HEK293T (cell line): ENCODE measurements at regions not wholly inside any gene's neighbourhood (a gene's known extent, or its start where the extent isn't known, plus 50 kb on each side); places are given as distances from the start of the nearest gene placed in this dataset.

ENCODE experiments used
- CTCF ChIA-PET: fragments of 350-600 bp; formaldehyde crosslinking; extraction: SDS; loops from one replicate; lab custom pipeline; 2021; ENCODE audit warnings: antibody characterized with exemption, inconsistent platforms; lab: Yijun Ruan, JAX
- POLR2A ChIA-PET: fragments of 350-600 bp; formaldehyde crosslinking; extraction: SDS; loops from one replicate; lab custom pipeline; 2020; ENCODE audit warnings: antibody characterized with exemption, inconsistent platforms; lab: Yijun Ruan, JAX
- DNase-seq: peaks from one replicate; pipeline ENCODE4 v3.0.0; 2012; ENCODE audit warnings: mixed read lengths; ENCODE audit errors: extremely low spot score
- ARNT ChIP-seq: fragments of 450-650 bp; IDR thresholded peaks from 2 replicates; pipeline ENCODE4 v1.6.1; 2017; ENCODE audit warnings: mild to moderate bottlenecking
- BHLHE40 ChIP-seq: fragments of 450-650 bp; IDR thresholded peaks from 2 replicates; pipeline ENCODE4 v1.6.1; 2016; ENCODE audit warnings: mild to moderate bottlenecking, moderate library complexity, borderline replicate concordance
- CTBP1 ChIP-seq: fragments of 450-650 bp; IDR thresholded peaks from 2 replicates; pipeline ENCODE4 v1.6.1; 2016; ENCODE audit warnings: borderline replicate concordance
- ELF4 ChIP-seq: fragments of 450-650 bp; IDR thresholded peaks from 2 replicates; pipeline ENCODE4 v1.6.1; 2017; ENCODE audit warnings: antibody characterized with exemption
- FOXA1 ChIP-seq: fragments of 450-650 bp; IDR thresholded peaks from 2 replicates; pipeline ENCODE4 v1.6.1; 2016; ENCODE audit warnings: mild to moderate bottlenecking
- FOXK2 ChIP-seq: fragments of 450-650 bp; IDR thresholded peaks from 2 replicates; pipeline ENCODE4 v1.6.1; 2016; ENCODE audit warnings: mild to moderate bottlenecking
- FOXM1 ChIP-seq: fragments of 450-650 bp; IDR thresholded peaks from 2 replicates; pipeline ENCODE4 v1.6.1; 2017; ENCODE audit warnings: mild to moderate bottlenecking, borderline replicate concordance
- HDGF ChIP-seq: fragments of 450-650 bp; IDR thresholded peaks from 2 replicates; pipeline ENCODE4 v1.6.1; 2017; ENCODE audit warnings: antibody characterized with exemption, borderline replicate concordance
- L3MBTL2 ChIP-seq: fragments of 450-650 bp; conservative IDR thresholded peaks from 2 replicates; pipeline ENCODE4 v1.6.1; 2016; ENCODE audit warnings: mild to moderate bottlenecking
- LEF1 ChIP-seq: fragments of 450-650 bp; IDR thresholded peaks from 2 replicates; pipeline ENCODE4 v1.6.1; 2017; ENCODE audit warnings: mild to moderate bottlenecking, borderline replicate concordance
- NFRKB ChIP-seq: fragments of 450-650 bp; IDR thresholded peaks from 2 replicates; pipeline ENCODE4 v1.6.1; 2016; ENCODE audit warnings: mild to moderate bottlenecking, moderate library complexity
- SP1 ChIP-seq: fragments of 450-650 bp; IDR thresholded peaks from 2 replicates; pipeline ENCODE4 v1.6.1; 2017
- SUZ12 ChIP-seq: fragments of 450-650 bp; IDR thresholded peaks from 2 replicates; pipeline ENCODE4 v1.6.1; 2016; ENCODE audit warnings: mild to moderate bottlenecking
- TARDBP ChIP-seq: fragments of 450-650 bp; IDR thresholded peaks from 2 replicates; pipeline ENCODE4 v1.6.1; 2016
- ZNF384 ChIP-seq: fragments of 450-650 bp; IDR thresholded peaks from 2 replicates; pipeline ENCODE4 v1.6.1; 2016
- TF ChIP-seq, protein P1 (sequence below): fragments of 450-650 bp; IDR thresholded peaks from 2 replicates; pipeline ENCODE4 v1.6.1; 2016

DNA sequence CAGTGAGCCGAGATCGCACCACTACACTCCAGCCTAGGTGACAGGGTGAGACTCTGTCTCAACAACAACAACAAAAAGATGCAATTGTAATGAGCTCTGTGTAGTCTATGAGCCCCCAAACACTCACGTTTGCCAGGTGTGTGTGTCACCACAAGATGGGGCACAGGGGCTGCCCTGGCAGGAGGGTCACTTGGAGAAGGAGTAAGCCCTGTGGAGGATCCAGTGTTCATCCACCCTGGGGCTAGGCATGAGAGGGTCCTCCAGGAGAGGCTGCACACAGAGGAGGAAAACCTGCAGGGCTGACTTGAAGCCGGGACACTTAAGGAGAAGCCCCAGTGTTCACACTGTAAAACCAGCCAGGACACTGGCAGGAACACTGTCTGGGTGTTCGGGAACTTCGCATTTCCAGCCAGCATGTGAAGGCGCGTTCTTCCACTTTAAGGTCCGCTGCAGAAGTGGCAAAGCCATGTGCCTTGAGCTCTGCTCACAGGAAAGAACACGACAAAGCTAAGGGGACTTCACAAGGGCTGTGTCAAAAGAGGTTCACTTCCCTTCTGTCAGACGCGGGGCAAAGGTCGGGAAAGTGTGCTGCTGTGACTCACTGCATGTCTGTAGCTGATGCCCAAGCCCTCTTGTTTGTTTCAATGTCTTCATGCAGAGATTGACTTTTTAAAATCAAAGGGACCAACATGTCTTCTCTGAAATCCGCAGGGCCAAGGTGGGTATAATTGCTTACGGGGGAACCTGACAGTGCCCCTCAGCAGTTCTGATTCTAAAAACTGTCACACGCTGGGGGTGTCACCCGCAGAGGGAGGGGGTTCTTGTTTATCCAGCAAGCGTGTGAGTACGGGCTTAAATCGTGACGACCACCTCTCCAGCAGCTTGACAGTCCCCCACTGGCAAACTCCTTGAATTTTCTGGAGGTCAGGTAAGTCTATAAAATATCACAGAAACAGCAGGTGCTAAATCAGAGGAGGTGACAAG lies 102.8 kb downstream of the RIPK4 start:
- DNase-seq: no peak
- ChIA-PET POLR2A (no interaction called here), CTCF (no interaction called here)
- TF ChIP-seq SUZ12: no peak
- no peak for TF ChIP-seq LEF1
- TF ChIP-seq HDGF: no peak
- no peak for TF ChIP-seq FOXM1
- TF ChIP-seq, protein P1, sequence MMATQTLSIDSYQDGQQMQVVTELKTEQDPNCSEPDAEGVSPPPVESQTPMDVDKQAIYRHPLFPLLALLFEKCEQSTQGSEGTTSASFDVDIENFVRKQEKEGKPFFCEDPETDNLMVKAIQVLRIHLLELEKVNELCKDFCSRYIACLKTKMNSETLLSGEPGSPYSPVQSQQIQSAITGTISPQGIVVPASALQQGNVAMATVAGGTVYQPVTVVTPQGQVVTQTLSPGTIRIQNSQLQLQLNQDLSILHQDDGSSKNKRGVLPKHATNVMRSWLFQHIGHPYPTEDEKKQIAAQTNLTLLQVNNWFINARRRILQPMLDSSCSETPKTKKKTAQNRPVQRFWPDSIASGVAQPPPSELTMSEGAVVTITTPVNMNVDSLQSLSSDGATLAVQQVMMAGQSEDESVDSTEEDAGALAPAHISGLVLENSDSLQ: no peak
- TF ChIP-seq FOXK2: no peak

DNA sequence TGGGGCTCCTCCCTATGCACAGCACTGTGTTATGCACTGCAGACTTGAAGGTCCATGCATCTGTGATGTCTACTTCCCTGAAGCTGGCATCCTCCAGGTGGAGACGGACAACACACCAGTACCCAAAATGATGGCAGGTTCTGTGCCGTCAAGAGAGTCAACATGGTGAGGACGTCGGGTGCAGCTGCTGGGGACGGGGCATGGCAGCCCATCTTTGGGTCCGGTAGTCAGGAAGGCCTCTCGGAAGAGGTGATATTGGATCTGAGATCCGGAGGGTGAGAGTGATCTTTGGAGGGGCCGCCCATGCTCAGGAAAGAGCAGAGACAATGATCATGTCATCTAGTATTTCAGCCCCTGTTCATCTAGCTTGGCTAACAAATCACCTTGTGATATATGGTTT lies 104.1 kb downstream of the RIPK4 start:
- no peak for DNase-seq
- POLR2A ChIA-PET: no interaction called here
- CTCF ChIA-PET: no interaction called here
- TF ChIP-seq HDGF (no peak), ZNF384 (no peak), L3MBTL2 (no peak), BHLHE40 (no peak), SUZ12 (no peak), FOXM1 (no peak), SP1 (no peak), LEF1 (no peak), NFRKB (no peak)

DNA sequence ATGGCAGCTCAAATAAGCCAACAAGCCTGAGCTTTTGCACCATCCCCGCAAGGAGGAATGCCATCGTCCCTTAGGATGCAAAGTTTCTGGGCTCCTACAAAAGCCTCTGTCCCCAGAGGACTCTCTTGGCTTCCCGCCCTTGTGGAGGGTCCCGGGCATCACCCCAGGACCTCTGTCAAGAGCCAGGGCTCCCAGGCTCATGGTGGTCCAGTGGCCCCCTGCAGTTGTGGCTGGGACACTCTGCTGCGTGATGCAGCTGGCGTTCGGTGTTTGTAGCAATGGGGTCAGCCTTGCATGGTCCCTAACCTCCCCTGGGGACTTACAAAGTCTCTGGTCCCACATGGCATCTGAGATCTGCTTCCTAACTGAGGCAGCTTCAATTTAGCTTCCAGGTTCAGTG lies 104.7 kb downstream of the RIPK4 start:
- ChIA-PET CTCF (no interaction called here), POLR2A (no interaction called here)
- no peak for DNase-seq
- TF ChIP-seq ELF4: no peak
- no peak for TF ChIP-seq ZNF384
- TF ChIP-seq FOXA1: no peak
- TF ChIP-seq CTBP1: no peak
- no peak for TF ChIP-seq BHLHE40
- no peak for TF ChIP-seq TARDBP
- TF ChIP-seq, protein P1: no peak
- TF ChIP-seq FOXM1: no peak
- TF ChIP-seq FOXK2: no peak
- no peak for TF ChIP-seq LEF1
- TF ChIP-seq ARNT: no peak
- no peak for TF ChIP-seq SUZ12
- no peak for TF ChIP-seq L3MBTL2
- TF ChIP-seq HDGF: no peak
- TF ChIP-seq SP1: no peak
- no peak for TF ChIP-seq NFRKB

DNA sequence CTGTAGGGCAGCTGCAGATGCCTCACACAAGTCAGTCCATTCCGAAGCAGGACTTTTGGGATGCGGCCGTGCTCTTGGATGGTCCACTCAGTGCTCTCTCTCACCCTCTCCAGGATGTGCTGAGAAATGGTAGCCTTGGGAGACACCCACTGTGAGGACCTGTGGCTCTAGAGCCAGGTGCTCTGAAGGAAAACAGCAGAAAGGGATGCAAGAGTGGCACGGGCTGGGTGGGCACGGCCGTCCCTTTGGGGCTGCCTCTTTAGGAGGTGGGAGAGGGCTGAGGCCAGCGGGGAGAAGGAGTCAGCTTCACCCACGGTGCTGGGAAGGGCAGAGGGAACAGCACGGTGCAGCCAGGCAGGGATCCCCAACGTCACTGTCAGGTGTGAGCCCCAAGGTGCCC lies 106.1 kb downstream of the RIPK4 start:
- POLR2A ChIA-PET: no interaction called here
- no peak for TF ChIP-seq ARNT
- no peak for TF ChIP-seq FOXM1
- no peak for TF ChIP-seq SUZ12
- TF ChIP-seq FOXK2: no peak
- no peak for TF ChIP-seq LEF1
- no peak for TF ChIP-seq BHLHE40

GRCh38 chr21:41659791-41660560 lies 106.9 kb downstream of the RIPK4 start:
- POLR2A ChIA-PET: no interaction called here
- DNase-seq: no peak
- TF ChIP-seq, protein P1: no peak
- TF ChIP-seq ARNT (no peak), HDGF (no peak), L3MBTL2 (no peak), SP1 (no peak), ZNF384 (no peak), LEF1 (no peak), NFRKB (no peak), FOXM1 (no peak), FOXA1 (no peak), ELF4 (no peak), FOXK2 (no peak), SUZ12 (no peak), TARDBP (no peak), BHLHE40 (no peak), CTBP1 (no peak)
- CTCF ChIA-PET: no interaction called here

More for the DNA sequence above, 106.1 kb downstream of the RIPK4 start:
- DNase-seq: no peak
- CTCF ChIA-PET: no interaction called here
